ENCODE measurements at regions not wholly inside any gene's neighbourhood (a gene's known extent, or its start where the extent isn't known, plus 50 kb on each side); places are given as distances from the start of the nearest gene placed in this dataset.

- Mint-ChIP-seq H3K4me1 (peaks cover 13% of the 10 kb centered on the region), H3K36me3 (ENCODE audit: low read depth) (no peaks in the 10 kb centered on the region), H3K4me3 (no peak overlapping the region), H3K9me3 (peaks cover 6% of the 10 kb centered on the region), H3K27ac (no peak overlapping the region), H3K27me3 (ENCODE audit: low read depth) (no peaks in the 10 kb centered on the region)
- TF ChIP-seq CTCF (IDR thresholded peaks at IDR 0.05; ENCODE audit: unreplicated experiment in 3 of 3): no peak
These were observed 753.9 kb downstream of the RNF144A start for GRCh38 chr2:7670905-7671641.

GRCh38 chr2:7672027-7672684, 754.9 kb downstream of the RNF144A start:
- H3K36me3 Mint-ChIP-seq (ENCODE audit: low read depth): no peaks in the 10 kb centered on the region
- H3K4me3 Mint-ChIP-seq: no peak overlapping the region
- H3K9me3 Mint-ChIP-seq: peaks cover 6% of the 10 kb centered on the region
- H3K27ac Mint-ChIP-seq: no peak overlapping the region
- peak; percentile 32 to 50 (median 33) for TF ChIP-seq CTCF (IDR thresholded peaks at IDR 0.05; ENCODE audit: unreplicated experiment in 3 of 3)
- H3K4me1 Mint-ChIP-seq: peaks cover 13% of the 10 kb centered on the region
- no peaks in the 10 kb centered on the region for H3K27me3 Mint-ChIP-seq (ENCODE audit: low read depth)

- no peaks in the 10 kb centered on the region for H3K27me3 Mint-ChIP-seq (ENCODE audit: low read depth)
- no peaks in the 10 kb centered on the region for H3K36me3 Mint-ChIP-seq (ENCODE audit: low read depth)
- no peak overlapping the region for H3K27ac Mint-ChIP-seq
- H3K9me3 Mint-ChIP-seq: peaks cover 6% of the 10 kb centered on the region
- H3K4me1 Mint-ChIP-seq: peaks cover 13% of the 10 kb centered on the region
- TF ChIP-seq CTCF (IDR thresholded peaks at IDR 0.05; ENCODE audit: unreplicated experiment in 3 of 3): no peak
- no peak overlapping the region for H3K4me3 Mint-ChIP-seq
These were observed 755.5 kb downstream of the RNF144A start for GRCh38 chr2:7672685-7673071.

GRCh38 chr2:7673101-7673500, 755.9 kb downstream of the RNF144A start:
- H3K27ac Mint-ChIP-seq: no peak overlapping the region
- H3K9me3 Mint-ChIP-seq: peaks cover 6% of the 10 kb centered on the region
- peaks cover 13% of the 10 kb centered on the region for H3K4me1 Mint-ChIP-seq
- no peak overlapping the region for H3K4me3 Mint-ChIP-seq
- TF ChIP-seq CTCF (IDR thresholded peaks at IDR 0.05; ENCODE audit: unreplicated experiment in 3 of 3): no peak
- no peaks in the 10 kb centered on the region for H3K27me3 Mint-ChIP-seq (ENCODE audit: low read depth)
- H3K36me3 Mint-ChIP-seq (ENCODE audit: low read depth): no peaks in the 10 kb centered on the region

GRCh38 chr2:7673853-7674252, 756.6 kb downstream of the RNF144A start:
- Mint-ChIP-seq H3K9me3 (peaks cover 6% of the 10 kb centered on the region), H3K4me1 (peaks cover 13% of the 10 kb centered on the region), H3K27me3 (ENCODE audit: low read depth) (peaks cover 4% of the 10 kb centered on the region), H3K27ac (no peak overlapping the region), H3K36me3 (ENCODE audit: low read depth) (no peaks in the 10 kb centered on the region), H3K4me3 (no peak overlapping the region)
- no peak for TF ChIP-seq CTCF (IDR thresholded peaks at IDR 0.05; ENCODE audit: unreplicated experiment in 3 of 3)

GRCh38 chr2:7674606-7675005, 757.4 kb downstream of the RNF144A start:
- peaks cover 4% of the 10 kb centered on the region for H3K27me3 Mint-ChIP-seq (ENCODE audit: low read depth)
- no peaks in the 10 kb centered on the region for H3K36me3 Mint-ChIP-seq (ENCODE audit: low read depth)
- H3K27ac Mint-ChIP-seq: no peak overlapping the region
- H3K4me1 Mint-ChIP-seq: peaks cover 13% of the 10 kb centered on the region
- H3K4me3 Mint-ChIP-seq: no peak overlapping the region
- TF ChIP-seq CTCF (IDR thresholded peaks at IDR 0.05; ENCODE audit: unreplicated experiment in 3 of 3): no peak
- peaks cover 6% of the 10 kb centered on the region for H3K9me3 Mint-ChIP-seq

Measured in nephron (organoid).